Breast epithelium (tissue), 3 donors: ENCODE measurements at regions not wholly inside any gene's neighbourhood (a gene's known extent, or its start where the extent isn't known, plus 50 kb on each side); places are given as distances from the start of the nearest gene placed in this dataset.

Experiments used
- CTCF ChIP-seq, 3 donors: fragments of 450-650 bp; IDR thresholded peaks; one replicate each; pipeline ENCODE4 v1.5.1; 2016 to 2017; ENCODE audit warnings: antibody characterized with exemption in 3 of 3, mild to moderate bottlenecking in 3 of 3, moderate library complexity in 3 of 3
- POLR2A ChIP-seq: fragments of 450-650 bp; IDR thresholded peaks from one replicate; pipeline ENCODE4 v1.6.1; 2016; ENCODE audit warnings: antibody characterized with exemption, mild to moderate bottlenecking, moderate library complexity
- POLR2AphosphoS5 ChIP-seq, 3 donors: sonication (generic); formaldehyde crosslinking; IDR thresholded peaks; one replicate each; pipeline ENCODE4 v1.6.1; 2017; ENCODE audit warnings: antibody characterized with exemption in 3 of 3

GRCh38 chr20:23237201-23237600 is 113.4 kb upstream of the NXT1 start:
- no peak for TF ChIP-seq POLR2AphosphoS5 (IDR thresholded peaks at IDR 0.05)
- TF ChIP-seq CTCF (IDR thresholded peaks at IDR 0.05), result no peak
- TF ChIP-seq POLR2A, result no peak
